ENCODE measurements at regions not wholly inside any gene's neighbourhood (a gene's known extent, or its start where the extent isn't known, plus 50 kb on each side); places are given as distances from the start of the nearest gene placed in this dataset.

- Mint-ChIP-seq H3K36me3 (ENCODE audit: insufficient read depth) (no peaks in the 10 kb centered on the region), H3K4me1 (ENCODE audit: low read depth) (no peaks in the 10 kb centered on the region), H3K9me3 (peaks cover 3% of the 10 kb centered on the region), H3K4me3 (no peak overlapping the region), H3K27me3 (ENCODE audit: low read depth) (no peaks in the 10 kb centered on the region)
- ATAC-seq (no peak), DNase-seq (no peak)
Observed at GRCh38 chr13:53379485-53379884, 350.9 kb downstream of the OLFM4 start.

- Mint-ChIP-seq H3K27me3 (ENCODE audit: low read depth) (no peaks in the 10 kb centered on the region), H3K36me3 (ENCODE audit: insufficient read depth) (no peaks in the 10 kb centered on the region), H3K4me3 (no peak overlapping the region), H3K9me3 (peaks cover 3% of the 10 kb centered on the region), H3K4me1 (ENCODE audit: low read depth) (no peaks in the 10 kb centered on the region)
- DNase-seq (no peak), ATAC-seq (no peak)
Observed at GRCh38 chr13:53382008-53382407, 353.4 kb downstream of the OLFM4 start.

- peaks cover 3% of the 10 kb centered on the region for H3K9me3 Mint-ChIP-seq
- ATAC-seq (no peak), DNase-seq (no peak)
- H3K27me3 Mint-ChIP-seq (ENCODE audit: low read depth): no peaks in the 10 kb centered on the region
- H3K4me3 Mint-ChIP-seq: no peak overlapping the region
- no peaks in the 10 kb centered on the region for H3K4me1 Mint-ChIP-seq (ENCODE audit: low read depth)
- H3K36me3 Mint-ChIP-seq (ENCODE audit: insufficient read depth): no peaks in the 10 kb centered on the region
Observed at GRCh38 chr13:53398051-53398450, 369.4 kb downstream of the OLFM4 start.

- Mint-ChIP-seq H3K9me3 (no peaks in the 10 kb centered on the region), H3K4me1 (ENCODE audit: low read depth) (no peaks in the 10 kb centered on the region), H3K36me3 (ENCODE audit: insufficient read depth) (no peaks in the 10 kb centered on the region), H3K4me3 (no peak overlapping the region), H3K27me3 (ENCODE audit: low read depth) (no peaks in the 10 kb centered on the region)
- DNase-seq (no peak), ATAC-seq (no peak)
Observed at GRCh38 chr13:53405616-53406015, 377.0 kb downstream of the OLFM4 start.

- Mint-ChIP-seq H3K4me1 (ENCODE audit: low read depth) (no peaks in the 10 kb centered on the region), H3K36me3 (ENCODE audit: insufficient read depth) (no peaks in the 10 kb centered on the region), H3K27me3 (ENCODE audit: low read depth) (no peaks in the 10 kb centered on the region), H3K9me3 (no peaks in the 10 kb centered on the region), H3K4me3 (no peak overlapping the region)
- DNase-seq: no peak
- no peak for ATAC-seq
Observed at GRCh38 chr13:53408306-53408705, 379.7 kb downstream of the OLFM4 start.

GRCh38 chr13:53408847-53409568 lies 380.4 kb downstream of the OLFM4 start:
- Mint-ChIP-seq H3K4me1 (ENCODE audit: low read depth) (no peaks in the 10 kb centered on the region), H3K36me3 (ENCODE audit: insufficient read depth) (no peaks in the 10 kb centered on the region), H3K27me3 (ENCODE audit: low read depth) (no peaks in the 10 kb centered on the region), H3K4me3 (no peak overlapping the region), H3K9me3 (no peaks in the 10 kb centered on the region)
- ATAC-seq: peak in 1 of 2 donors; percentile 14
- no peak for DNase-seq

GRCh38 chr13:53411463-53411862 lies 382.9 kb downstream of the OLFM4 start:
- H3K4me1 Mint-ChIP-seq (ENCODE audit: low read depth): no peaks in the 10 kb centered on the region
- H3K27me3 Mint-ChIP-seq (ENCODE audit: low read depth): no peaks in the 10 kb centered on the region
- no peaks in the 10 kb centered on the region for H3K9me3 Mint-ChIP-seq
- ATAC-seq (no peak), DNase-seq (no peak)
- H3K4me3 Mint-ChIP-seq: no peak overlapping the region
- no peaks in the 10 kb centered on the region for H3K36me3 Mint-ChIP-seq (ENCODE audit: insufficient read depth)

GRCh38 chr13:53415135-53415534 lies 386.5 kb downstream of the OLFM4 start:
- Mint-ChIP-seq H3K9me3 (no peaks in the 10 kb centered on the region), H3K4me3 (no peak overlapping the region), H3K4me1 (ENCODE audit: low read depth) (no peaks in the 10 kb centered on the region), H3K27me3 (ENCODE audit: low read depth) (no peaks in the 10 kb centered on the region), H3K36me3 (ENCODE audit: insufficient read depth) (no peaks in the 10 kb centered on the region)
- DNase-seq (no peak), ATAC-seq (no peak)

- no peak for ATAC-seq
- Mint-ChIP-seq H3K9me3 (no peaks in the 10 kb centered on the region), H3K27me3 (ENCODE audit: low read depth) (no peaks in the 10 kb centered on the region)
Observed at GRCh38 chr13:53417601-53418000, 389.0 kb downstream of the OLFM4 start.

GRCh38 chr13:53422415-53422814 lies 393.8 kb downstream of the OLFM4 start:
- H3K36me3 Mint-ChIP-seq (ENCODE audit: insufficient read depth): no peaks in the 10 kb centered on the region
- no peaks in the 10 kb centered on the region for H3K27me3 Mint-ChIP-seq (ENCODE audit: low read depth)
- no peak for ATAC-seq
- no peaks in the 10 kb centered on the region for H3K4me1 Mint-ChIP-seq (ENCODE audit: low read depth)
- no peak overlapping the region for H3K4me3 Mint-ChIP-seq
- peaks cover 4% of the 10 kb centered on the region for H3K9me3 Mint-ChIP-seq
- no peak for DNase-seq

More at GRCh38 chr13:53417601-53418000, 389.0 kb downstream of the OLFM4 start:
- Mint-ChIP-seq H3K4me3 (no peak overlapping the region), H3K4me1 (ENCODE audit: low read depth) (no peaks in the 10 kb centered on the region), H3K36me3 (ENCODE audit: insufficient read depth) (no peaks in the 10 kb centered on the region)
- DNase-seq: no peak

GRCh38 chr13:53436396-53436795 lies 407.8 kb downstream of the OLFM4 start:
- ATAC-seq (no peak), DNase-seq (no peak)
- Mint-ChIP-seq H3K36me3 (ENCODE audit: insufficient read depth) (no peaks in the 10 kb centered on the region), H3K27me3 (ENCODE audit: low read depth) (no peaks in the 10 kb centered on the region), H3K9me3 (peaks cover 2% of the 10 kb centered on the region), H3K4me1 (ENCODE audit: low read depth) (no peaks in the 10 kb centered on the region), H3K4me3 (no peak overlapping the region)

GRCh38 chr13:53439439-53440225 lies 411.0 kb downstream of the OLFM4 start:
- Mint-ChIP-seq H3K4me3 (no peak overlapping the region), H3K36me3 (ENCODE audit: insufficient read depth) (no peaks in the 10 kb centered on the region), H3K4me1 (ENCODE audit: low read depth) (no peaks in the 10 kb centered on the region), H3K9me3 (no peaks in the 10 kb centered on the region), H3K27me3 (ENCODE audit: low read depth) (no peaks in the 10 kb centered on the region)
- no peak for ATAC-seq
- no peak for DNase-seq

GRCh38 chr13:53442979-53443378 lies 414.4 kb downstream of the OLFM4 start:
- H3K9me3 Mint-ChIP-seq: peaks cover 4% of the 10 kb centered on the region
- H3K27me3 Mint-ChIP-seq (ENCODE audit: low read depth): no peaks in the 10 kb centered on the region
- no peaks in the 10 kb centered on the region for H3K4me1 Mint-ChIP-seq (ENCODE audit: low read depth)
- ATAC-seq (no peak), DNase-seq (no peak)
- no peaks in the 10 kb centered on the region for H3K36me3 Mint-ChIP-seq (ENCODE audit: insufficient read depth)
- no peak overlapping the region for H3K4me3 Mint-ChIP-seq

GRCh38 chr13:53445686-53446085 lies 417.1 kb downstream of the OLFM4 start:
- Mint-ChIP-seq H3K4me1 (ENCODE audit: low read depth) (no peaks in the 10 kb centered on the region), H3K36me3 (ENCODE audit: insufficient read depth) (no peaks in the 10 kb centered on the region), H3K9me3 (peaks cover 19% of the 10 kb centered on the region), H3K27me3 (ENCODE audit: low read depth) (no peaks in the 10 kb centered on the region), H3K4me3 (no peak overlapping the region)
- DNase-seq: no peak
- no peak for ATAC-seq

GRCh38 chr13:53447456-53447855 lies 418.8 kb downstream of the OLFM4 start:
- DNase-seq: no peak
- H3K36me3 Mint-ChIP-seq (ENCODE audit: insufficient read depth): no peaks in the 10 kb centered on the region
- no peaks in the 10 kb centered on the region for H3K4me1 Mint-ChIP-seq (ENCODE audit: low read depth)
- H3K9me3 Mint-ChIP-seq: peaks cover 21% of the 10 kb centered on the region
- H3K27me3 Mint-ChIP-seq (ENCODE audit: low read depth): no peaks in the 10 kb centered on the region
- H3K4me3 Mint-ChIP-seq: no peak overlapping the region
- ATAC-seq: no peak

All from activated T-cell treated with anti-CD3 and anti-CD28 coated beads, Interleukin-2, amount 50 U/mL, for 4 hours (primary cell).